HG02970 (cell line): ENCODE measurements at regions not wholly inside any gene's neighbourhood (a gene's known extent, or its start where the extent isn't known, plus 50 kb on each side); places are given as distances from the start of the nearest gene placed in this dataset.
"Not testable (repeated sequence)": the region's sequence is repeated elsewhere in the genome, so short reads cannot be mapped to it uniquely, and the experiment has no call there.

Experiments used
- ATAC-seq: cut with Tn5 transposase; IDR thresholded peaks from one replicate; pipeline ENCODE4 v1.9.1; 2021; ENCODE audit warnings: mild to moderate bottlenecking, moderate library complexity, moderate number of reproducible peaks; ENCODE audit not compliant: unreplicated experiment, low FRiP score

DNA sequence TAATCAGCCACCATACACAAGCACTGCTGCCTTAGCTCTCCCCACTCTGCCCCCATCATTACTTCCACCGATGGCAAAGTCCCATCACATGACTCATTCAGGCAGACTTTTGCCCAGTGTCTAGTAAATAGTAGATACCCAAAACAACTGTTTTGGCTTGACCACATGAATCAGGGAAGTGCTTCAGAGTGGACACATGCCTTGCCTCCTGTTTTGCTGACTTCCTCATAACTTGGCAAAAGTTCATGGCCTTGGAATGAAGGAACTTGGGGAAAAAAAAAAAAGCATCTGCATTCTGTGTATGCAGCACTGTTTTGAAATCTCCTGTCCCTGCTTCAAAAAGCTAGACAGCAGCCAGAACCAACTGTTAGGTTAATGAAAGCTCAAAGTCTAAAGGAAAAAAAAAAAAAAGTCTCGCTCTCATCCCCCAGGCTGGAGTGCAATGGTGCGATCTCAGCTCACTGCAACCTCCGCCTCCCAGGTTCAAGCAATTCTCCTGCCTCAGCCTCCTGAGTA lies 335.3 kb downstream of the FAM181B start:
- no peak for ATAC-seq

DNA sequence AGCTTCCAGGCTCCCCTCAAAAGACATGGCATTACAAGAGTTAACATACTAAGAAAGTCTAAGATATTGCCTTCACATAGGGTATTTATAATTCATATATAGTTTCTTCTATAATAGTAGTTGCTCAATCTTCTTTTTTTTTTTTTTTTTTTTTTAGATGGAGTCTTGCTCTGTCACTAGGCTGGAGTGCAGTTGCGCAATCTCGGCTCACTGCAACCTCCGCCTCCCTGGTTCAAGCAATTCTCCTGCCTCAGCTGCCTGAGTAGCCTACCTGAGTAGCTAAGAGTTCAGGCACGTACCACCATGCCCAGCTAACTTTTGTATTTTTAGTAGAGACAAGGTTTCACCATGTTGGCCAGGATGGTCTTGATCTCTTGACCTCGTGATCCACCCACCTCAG lies 337.0 kb downstream of the FAM181B start:
- ATAC-seq, result not testable (repeated sequence)

DNA sequence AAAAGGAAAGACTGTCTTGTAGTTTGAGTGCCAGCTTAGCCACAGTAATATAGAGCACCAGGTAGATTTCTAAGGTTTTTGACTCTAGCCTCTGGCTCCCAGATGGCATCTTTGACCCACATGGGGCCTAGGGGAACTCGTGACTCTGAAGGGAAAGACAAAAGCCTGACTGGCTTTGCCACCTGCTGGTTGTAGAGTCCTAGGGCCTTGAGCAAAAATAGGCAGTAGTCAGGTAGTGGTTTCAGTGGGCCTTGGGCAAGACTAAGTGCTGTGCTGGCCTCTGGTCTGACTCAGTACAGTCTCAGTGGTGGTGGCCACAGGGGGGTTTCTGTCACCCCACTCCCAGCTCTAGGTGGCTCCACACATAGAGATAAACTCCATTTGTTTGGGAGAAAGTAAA lies 349.4 kb downstream of the FAM181B start:
- no peak for ATAC-seq

DNA sequence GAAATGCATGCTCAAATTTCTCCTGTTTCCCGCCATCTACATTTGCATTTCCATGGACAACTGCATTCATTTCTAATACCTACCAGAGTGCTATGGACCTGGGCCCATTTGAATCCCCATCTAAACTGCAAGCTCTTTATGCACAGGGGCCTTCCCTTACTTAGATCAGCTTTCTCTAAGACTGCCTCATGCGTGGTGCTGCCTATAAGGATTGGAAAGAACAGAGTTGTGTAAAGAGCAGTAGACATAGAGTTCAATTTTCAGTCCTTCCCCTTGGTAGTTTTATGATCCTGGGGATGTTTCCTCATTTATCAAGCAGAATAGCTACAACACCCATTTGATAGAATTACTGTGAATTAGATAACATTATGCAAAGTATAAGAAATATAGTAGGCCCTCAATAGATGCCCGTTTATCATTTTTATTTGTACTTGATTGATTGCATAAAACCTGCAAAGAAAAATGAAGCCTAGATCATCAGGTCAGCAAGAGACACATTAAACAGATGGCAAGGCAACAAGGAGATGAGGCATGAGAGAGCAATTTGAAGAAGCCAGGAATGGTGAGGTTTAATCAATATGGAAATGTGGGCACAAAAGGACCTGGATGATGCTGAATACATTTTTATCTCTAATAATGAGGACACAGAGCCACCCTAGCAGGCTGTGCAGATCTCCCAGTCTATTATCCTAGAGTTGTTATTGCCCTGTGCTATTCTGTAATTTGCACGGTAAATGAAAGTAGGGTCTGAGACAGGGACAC lies 359.7 kb downstream of the FAM181B start:
- no peak for ATAC-seq

DNA sequence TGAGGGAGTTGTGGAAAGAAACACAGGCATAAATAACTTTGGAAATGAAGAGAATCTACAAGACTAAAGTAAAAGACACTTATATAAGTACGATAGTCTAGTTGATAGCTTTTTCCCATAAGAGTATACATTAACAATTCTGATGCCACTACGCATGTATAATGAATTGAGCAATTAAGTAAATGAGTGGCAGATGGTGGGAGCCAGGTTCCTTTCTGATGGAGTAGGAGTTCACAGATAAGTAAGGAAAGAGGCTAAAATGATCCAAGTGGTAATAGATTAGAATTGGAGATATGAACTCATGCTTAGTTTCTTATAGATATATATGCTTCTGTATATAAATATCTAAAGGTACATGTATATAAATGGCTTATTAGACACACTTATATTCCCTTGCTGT lies 368.3 kb downstream of the FAM181B start:
- ATAC-seq, result no peak

DNA sequence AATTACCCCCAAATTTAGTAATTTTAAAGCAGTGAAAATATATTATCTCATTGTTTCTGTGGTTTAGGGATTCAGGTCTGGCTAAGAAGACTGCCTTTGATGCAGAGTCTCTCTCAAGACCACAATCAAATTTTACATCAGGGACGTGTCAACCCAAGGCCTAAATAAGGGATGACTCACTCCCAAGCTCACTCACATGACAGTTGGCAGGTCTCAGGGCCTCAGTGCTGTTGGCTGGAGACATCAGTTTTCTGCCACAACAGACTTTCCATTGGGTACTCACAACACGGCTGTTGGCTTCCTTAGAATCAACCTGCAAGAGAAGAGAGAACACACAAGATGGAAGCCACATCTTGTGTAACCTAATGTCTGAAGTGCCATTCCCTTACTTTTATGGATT lies 377.3 kb downstream of the FAM181B start:
- ATAC-seq, result no peak

DNA sequence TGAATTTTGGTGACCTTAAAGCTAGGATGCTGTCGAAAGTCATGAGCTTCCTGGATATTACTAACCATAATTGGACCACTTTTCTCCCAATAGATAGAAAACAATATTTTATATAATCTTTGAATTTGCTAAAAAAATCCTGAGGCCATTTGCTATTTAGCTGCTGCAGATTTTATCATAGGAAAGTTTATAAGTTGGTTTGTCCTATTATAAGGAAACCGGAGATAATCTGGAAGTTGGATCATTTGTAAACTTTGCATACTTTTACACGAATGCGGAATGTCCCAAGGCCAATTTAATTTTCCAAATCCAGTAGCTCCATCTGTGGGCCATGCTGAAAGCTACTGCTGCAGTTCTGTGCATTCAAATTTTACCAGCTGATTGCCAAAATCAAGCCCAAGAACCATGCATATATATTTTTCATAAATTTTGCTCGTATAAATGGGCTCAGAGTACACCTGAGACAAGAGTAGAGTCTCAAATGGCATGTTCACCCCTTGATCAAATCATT lies 378.3 kb downstream of the FAM181B start:
- ATAC-seq, result no peak

DNA sequence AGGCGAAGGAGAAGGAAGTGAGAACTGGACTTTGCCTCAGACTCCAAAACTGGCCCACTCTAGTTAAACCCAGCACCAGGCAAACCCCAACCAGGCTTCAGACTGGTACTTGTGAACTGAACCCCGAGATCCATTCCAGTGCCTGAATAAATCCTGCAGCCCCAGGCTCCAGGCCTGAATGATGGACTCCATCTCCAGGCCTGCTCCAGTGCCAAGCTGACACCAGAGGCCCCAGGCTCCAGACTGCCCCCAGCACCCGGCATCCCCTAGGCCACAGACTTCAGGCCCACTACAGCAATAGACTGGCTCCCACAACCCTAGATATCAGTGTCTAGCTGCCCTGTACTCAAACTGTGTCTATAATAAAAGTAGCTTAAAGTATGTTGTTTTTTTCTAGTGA lies 406.8 kb downstream of the FAM181B start:
- no peak for ATAC-seq

DNA sequence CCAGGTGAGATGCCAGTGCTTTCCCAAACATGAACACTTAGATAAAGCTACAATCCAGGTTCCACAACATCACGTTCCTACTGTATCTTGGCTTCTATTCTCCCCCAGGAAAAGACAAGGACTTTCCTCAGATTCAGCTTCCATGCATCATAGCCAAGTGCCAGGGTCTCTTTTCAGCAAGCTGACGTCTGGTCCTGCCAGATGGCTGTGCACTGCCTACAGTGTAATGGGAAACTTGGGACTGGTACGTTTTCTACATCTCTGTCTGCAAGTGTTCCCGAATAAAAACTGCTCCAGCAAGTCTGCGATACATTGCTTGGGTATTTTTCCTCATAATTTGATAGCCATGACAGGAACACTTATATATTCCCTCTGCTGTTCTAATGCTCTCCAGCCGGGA lies 412.5 kb downstream of the FAM181B start:
- no peak for ATAC-seq

DNA sequence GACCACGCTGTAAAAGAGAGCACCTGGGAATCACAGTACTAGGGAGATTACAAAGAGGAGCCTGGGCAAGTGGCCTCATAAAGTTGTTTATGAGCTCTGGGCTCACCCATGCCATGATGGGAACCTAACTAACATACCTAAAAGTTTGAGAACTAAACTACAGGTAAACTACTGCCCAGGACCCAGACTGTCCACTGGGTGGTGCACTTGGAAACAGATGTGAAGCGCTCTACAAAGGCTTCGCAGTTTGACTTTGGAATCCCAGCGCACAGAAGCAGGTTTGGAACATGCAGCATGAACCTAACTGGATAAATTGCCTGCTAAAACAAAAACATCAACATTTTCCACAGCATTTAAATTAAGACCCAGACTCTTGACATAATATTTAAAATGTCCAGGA lies 418.6 kb downstream of the FAM181B start:
- no peak for ATAC-seq

DNA sequence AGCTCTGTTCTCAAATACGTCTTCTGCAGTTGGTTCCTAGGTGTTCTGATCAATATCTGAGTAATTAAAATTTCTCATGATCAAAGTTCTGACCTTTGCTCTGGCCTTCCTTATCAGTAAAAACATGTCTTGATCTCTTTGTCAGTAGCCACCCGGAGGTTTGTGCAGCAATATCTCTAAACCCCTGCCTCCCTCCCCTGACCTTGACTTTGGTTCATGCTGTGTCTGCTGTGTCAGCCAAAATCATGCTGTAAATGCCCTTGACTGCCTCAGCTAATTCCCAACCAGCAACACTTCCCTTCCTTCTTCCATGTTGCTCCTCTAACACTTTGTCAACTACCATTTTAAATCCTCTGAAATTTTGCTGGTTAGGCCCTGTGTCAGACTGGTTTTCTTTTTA lies 424.7 kb downstream of the FAM181B start:
- ATAC-seq, result no peak

DNA sequence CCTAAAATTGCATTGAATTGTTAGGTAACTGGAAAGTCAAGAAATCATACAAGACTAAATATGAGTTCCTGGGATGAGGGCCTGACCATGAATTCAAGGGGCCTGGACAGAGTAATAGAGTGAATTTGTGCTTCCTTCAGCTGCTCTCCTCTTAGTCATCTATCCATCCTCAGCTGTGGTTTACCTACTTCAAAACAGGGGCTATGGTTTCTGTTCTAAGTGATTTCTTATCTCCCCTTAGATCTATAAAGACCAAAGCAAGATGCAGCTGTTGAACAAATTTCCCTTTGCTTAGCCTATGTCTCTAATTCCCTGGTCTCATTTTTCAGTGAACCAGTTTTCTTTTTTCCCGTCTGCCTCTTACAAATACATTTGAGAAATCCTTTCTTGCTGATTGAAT lies 428.5 kb downstream of the FAM181B start:
- no peak for ATAC-seq

DNA sequence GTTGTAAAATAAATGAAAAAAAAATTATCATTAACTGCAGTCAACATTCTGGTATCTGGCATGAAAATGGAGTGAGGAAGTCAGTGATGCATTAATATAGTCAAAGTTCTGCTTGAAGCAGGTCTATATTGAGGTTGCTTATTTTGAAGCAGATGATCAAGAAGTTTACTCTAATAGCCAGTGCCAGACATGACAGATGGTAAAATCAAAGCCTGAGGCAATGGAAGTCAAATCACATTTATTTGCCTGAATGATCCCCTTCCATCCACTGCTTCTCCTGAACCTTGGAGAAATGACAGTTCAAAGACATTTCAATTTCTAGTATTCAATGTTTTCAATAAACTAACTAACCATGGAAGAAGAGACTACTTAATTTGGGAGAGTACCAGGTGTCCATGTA lies 430.0 kb downstream of the FAM181B start:
- no peak for ATAC-seq

DNA sequence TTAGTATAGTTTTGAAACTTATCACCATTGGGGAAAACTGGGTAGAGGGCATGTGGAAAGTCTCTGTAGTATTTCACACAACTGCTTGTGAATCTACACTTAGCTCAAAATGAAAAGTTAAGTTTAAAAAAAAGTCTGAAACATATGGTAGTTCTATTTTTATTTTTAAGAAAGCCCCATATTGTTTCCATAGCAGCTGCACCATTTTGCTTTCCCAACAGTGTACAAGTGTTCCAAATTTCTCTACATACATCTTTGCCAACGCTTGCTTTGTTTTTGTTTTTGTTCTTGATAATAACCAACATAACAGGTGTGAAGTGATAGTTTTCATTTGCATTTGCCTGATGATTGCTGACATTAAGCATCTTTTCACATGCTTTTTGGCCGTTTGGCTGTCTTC lies 445.2 kb downstream of the FAM181B start:
- ATAC-seq, result no peak

DNA sequence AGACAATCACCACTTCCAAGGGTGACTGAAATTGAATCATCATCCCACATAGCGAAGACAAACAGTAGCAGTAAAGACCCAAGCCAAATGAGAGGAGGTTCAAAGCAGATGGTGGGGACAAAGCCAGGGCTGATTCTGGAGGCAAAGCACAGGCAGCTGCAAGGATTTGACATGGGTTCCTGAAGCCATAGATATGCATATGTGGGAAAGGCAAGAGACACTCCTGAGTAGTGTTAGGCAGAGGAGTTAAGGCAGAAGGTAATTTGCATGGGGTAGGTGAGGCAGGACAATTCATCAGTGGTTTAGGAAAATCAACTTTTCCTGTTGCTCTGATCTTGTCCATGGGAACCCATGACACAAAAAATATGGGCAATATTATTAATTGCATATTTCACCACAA lies 462.8 kb downstream of the FAM181B start:
- no peak for ATAC-seq

DNA sequence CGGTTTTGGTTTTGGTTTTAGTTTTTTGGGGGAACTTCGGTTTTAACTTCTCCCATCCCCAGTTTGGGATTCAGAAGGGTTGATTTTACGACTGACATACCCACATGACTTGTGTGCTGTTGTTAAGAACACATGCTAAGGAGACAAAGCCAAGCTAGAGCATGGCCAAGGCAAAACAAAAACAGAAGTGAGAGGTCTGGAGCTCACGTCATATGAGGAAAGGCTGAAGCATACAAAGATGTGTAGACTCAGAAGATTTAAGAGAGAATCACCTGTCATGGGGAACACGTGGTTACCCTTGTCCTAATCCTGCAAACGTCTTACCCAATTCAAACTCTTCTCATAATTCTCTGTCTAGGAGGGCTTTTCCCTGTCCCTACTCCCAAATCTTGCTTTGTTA lies 465.0 kb downstream of the FAM181B start:
- no peak for ATAC-seq

DNA sequence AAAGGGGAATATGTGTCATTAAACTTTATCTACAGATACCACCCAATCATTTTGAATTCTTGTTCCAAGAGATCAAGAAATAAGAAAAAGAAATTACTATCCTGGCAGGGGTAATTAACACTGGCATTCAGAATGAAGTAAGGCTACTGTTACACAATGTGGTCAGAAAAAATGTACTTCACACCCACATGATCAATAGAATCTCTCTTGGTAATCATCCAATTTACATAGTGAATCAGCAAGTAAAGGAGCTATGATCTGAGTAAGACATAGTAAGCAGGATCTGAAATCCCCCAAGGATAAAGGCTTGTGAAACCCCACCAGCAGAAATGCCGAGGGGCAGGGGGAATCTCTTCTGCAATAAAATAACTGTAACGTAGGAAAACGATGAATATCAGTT lies 466.5 kb downstream of the FAM181B start:
- ATAC-seq, result no peak

DNA sequence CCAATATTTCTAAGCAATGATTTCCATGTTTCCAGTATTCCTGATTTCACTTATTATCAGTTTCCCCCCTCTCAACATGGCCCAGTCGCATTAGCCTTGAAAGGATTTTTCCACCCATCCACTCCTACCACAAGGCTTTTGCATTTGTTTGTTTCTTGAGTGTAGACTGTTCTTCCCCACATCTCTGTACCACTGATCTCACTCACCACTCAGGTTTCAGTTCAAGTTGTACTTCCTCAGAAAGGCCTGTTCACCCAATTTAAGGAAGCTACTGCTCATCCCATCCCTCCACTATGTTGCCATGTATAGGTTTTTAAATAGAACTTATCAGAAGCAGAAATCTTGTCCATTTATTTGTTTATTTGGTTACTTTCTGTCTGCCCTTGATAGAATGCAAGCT lies 472.3 kb downstream of the FAM181B start:
- no peak for ATAC-seq

DNA sequence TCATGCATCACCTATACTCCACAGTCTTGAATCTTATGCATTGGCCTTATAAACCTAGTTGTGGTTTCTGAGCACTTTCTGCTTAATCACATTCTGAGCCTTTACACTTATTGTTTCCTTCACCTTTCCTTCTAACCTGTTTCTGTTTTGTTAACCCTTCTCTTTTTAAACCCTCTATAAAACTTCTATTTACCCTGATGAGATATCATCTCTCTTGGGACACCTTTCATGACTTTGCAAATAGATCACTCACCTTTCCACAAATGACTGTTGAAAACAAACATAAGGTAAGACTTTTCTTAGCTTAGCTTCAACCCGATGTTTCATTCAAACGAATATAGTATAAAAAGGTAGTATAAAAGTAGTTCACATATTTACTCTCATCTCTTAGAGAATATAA lies 483.6 kb downstream of the FAM181B start:
- no peak for ATAC-seq

DNA sequence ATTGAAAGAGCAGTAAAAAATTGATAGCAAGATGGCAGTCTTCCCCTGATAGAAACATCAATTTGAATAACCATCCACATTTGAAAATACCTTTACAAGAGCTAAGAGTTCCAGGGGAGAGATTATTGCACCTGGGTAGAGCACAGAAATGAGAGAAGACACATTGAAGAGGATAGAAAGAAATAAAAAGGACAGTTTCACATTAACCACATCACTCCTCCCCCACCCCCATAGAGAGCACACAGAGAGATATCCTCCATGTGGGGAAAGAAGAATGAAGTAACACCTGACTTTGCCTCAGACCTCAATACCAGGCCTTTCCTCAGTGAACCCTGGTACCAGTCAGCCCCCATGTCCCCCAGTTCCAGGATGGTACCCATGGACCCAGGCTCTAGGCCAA lies 486.7 kb downstream of the FAM181B start:
- ATAC-seq, result no peak

DNA sequence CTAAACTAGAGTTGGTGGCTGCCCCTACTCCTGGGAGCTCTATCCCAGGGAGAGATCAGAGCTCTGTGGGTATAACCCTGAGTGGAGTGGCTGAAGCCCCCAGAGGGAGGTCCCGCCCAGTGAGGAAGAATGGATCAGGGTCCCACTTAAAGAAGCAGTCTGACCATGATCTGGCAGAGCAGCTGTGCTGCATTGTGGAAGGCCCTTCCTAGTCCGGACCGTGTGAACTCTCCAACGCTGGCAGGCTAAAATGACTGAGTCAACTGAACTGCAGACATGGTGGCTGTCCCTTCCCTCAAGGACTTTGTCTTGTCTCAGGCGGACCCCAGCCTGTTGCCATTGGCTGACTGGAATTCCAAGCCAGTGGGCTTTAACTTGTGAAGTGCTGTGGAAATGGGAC lies 494.2 kb downstream of the FAM181B start:
- no peak for ATAC-seq

DNA sequence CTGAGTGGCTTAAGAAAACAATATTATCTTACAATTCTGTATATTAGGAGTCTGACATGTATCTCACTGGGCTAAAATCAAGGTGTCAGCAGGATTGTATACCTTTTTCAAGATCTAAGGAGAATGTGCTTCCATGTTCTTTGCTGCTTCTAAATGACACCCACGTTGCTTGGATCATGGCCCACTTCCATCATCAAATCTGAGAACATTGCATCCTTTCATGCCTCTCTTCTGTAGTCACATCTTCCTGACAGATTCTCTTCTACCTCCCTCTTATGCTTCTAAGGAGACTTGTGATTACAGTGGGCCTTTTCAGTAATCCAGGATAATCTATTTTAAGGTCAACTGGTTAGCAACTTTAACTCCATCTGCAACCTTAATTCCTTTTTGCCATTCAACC lies 499.4 kb downstream of the FAM181B start:
- no peak for ATAC-seq
